ENCODE measurements at regions not wholly inside any gene's neighbourhood (a gene's known extent, or its start where the extent isn't known, plus 50 kb on each side); places are given as distances from the start of the nearest gene placed in this dataset.

DNA sequence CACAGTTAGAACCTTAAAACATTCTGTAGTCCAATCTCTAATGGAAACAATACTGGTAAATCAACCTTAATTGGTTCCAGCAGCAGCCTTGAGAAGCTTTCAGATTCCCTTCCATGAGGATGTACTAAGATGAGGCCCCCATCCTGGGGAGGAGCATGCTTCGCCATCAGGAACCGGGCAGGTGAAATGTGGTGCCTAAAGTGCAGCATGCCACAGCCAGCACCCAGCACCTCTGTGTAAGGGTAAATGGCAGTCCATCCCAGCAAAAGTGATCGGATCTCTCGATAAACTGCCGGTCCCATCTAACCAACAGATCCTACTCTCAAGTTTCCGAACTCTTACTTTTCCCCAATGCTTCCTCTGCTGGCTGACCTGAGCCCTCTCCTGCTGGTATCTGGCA lies 166.3 kb upstream of the PDE10A start:
- peaks cover 2% of the 10 kb centered on the region for H3K4me1 Mint-ChIP-seq
- no peak overlapping the region for H3K4me3 Mint-ChIP-seq
- peaks cover 11% of the 10 kb centered on the region for H3K27me3 Mint-ChIP-seq
- POLR2A ChIA-PET: no interaction called here
- ATAC-seq (ENCODE audit: low read depth) (no peak), DNase-seq (no peak)
- no peaks in the 10 kb centered on the region for H3K36me3 Mint-ChIP-seq
- H3K9me3 Mint-ChIP-seq: no peaks in the 10 kb centered on the region
- H3K27ac Mint-ChIP-seq: no peak overlapping the region

DNA sequence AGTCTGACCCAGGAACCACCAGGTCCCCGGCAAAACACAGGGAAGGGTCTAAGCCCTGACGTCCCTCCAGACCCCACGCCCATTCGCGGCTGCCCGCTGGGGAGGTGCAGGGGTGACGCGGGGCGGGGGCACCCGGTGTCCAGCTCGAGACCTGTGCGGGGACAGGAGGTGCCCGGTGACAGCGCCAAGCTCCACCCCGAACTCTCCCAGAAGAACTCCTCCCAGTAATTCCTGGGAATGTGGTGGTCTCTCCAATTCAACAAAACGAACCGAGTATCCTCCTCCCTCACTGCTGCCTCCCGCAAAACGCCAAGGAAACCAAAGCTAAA lies 164.1 kb upstream of the PDE10A start:
- DNase-seq (no peak), ATAC-seq (ENCODE audit: low read depth) (no peak)
- Mint-ChIP-seq H3K4me1 (peaks cover 2% of the 10 kb centered on the region), H3K4me3 (no peak overlapping the region), H3K27me3 (peaks cover 2% of the 10 kb centered on the region), H3K9me3 (no peaks in the 10 kb centered on the region), H3K36me3 (no peaks in the 10 kb centered on the region), H3K27ac (no peak overlapping the region)
- POLR2A ChIA-PET: no interaction called here

DNA sequence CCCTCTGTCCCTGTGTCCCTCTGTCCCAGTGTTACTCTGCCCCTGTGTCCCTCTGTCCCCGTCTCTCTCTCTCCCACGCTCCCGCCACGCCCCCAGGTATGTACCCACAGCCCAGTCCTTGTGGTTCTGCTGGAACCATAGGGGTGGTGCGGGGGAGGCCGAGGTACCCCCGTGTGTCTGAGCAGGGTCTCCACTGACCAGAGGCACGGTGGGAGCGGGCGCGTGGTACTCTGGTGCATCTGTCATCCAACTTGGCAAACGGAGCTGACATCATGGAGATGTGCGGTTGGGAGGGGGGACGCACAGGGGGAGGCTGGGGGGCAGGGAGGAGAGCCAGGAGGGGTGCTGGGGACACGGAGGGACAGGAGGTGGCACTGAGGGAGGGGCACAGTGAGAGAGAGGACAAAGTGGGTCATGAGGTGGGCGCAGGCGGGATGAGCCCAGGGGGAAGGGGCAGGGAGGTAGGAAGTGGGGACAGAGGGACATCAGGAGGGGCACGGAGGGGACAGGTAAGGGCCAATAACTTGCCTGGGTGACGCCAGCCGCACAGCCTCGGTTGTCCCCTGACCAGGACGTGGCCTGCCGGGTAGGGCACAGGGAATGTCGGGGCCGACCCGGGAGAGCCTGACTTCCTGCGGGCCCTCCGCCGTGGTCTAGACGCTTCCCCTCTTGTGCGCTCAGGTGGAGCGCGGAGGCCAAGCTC lies 163.6 kb upstream of the PDE10A start:
- ATAC-seq (ENCODE audit: low read depth) (no peak), DNase-seq (no peak)
- Mint-ChIP-seq H3K27ac (no peak overlapping the region), H3K4me1 (no peaks in the 10 kb centered on the region), H3K9me3 (no peaks in the 10 kb centered on the region), H3K36me3 (no peaks in the 10 kb centered on the region), H3K4me3 (no peak overlapping the region), H3K27me3 (peaks cover under 1% of the 10 kb centered on the region)
- POLR2A ChIA-PET: no interaction called here

DNA sequence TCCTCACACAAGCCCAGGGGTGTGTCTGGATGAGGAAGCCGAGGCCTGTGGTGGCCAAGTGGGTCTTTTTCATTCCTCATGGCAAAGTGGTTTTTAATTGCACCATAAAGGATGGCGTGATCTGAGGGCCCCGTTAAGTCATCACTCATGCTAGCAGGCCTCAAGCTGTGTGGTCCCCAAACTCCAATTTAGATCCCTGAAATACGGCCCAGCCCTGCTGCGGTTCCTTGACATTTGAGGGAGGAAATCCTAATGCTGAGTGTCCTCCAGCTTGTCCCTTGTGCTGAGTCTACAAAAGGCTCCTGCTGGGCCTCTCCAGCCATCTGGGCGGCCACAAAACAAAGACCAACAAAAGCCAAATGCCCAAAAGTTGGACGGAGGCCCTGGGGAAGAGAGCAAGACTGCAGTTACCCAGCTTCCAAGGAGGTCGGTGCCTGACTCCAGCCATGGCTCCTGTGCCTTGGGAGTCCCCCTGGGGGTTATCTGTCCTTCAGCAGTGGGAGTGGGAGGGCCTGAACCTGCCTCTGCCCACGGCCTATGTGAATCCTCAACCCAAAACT lies 162.3 kb upstream of the PDE10A start:
- POLR2A ChIA-PET: no interaction called here
- H3K36me3 Mint-ChIP-seq: no peaks in the 10 kb centered on the region
- no peak for ATAC-seq (ENCODE audit: low read depth)
- no peak overlapping the region for H3K4me3 Mint-ChIP-seq
- no peak for DNase-seq
- no peak overlapping the region for H3K27ac Mint-ChIP-seq
- H3K9me3 Mint-ChIP-seq: no peaks in the 10 kb centered on the region
- H3K27me3 Mint-ChIP-seq: peaks cover 3% of the 10 kb centered on the region
- H3K4me1 Mint-ChIP-seq: no peaks in the 10 kb centered on the region

DNA sequence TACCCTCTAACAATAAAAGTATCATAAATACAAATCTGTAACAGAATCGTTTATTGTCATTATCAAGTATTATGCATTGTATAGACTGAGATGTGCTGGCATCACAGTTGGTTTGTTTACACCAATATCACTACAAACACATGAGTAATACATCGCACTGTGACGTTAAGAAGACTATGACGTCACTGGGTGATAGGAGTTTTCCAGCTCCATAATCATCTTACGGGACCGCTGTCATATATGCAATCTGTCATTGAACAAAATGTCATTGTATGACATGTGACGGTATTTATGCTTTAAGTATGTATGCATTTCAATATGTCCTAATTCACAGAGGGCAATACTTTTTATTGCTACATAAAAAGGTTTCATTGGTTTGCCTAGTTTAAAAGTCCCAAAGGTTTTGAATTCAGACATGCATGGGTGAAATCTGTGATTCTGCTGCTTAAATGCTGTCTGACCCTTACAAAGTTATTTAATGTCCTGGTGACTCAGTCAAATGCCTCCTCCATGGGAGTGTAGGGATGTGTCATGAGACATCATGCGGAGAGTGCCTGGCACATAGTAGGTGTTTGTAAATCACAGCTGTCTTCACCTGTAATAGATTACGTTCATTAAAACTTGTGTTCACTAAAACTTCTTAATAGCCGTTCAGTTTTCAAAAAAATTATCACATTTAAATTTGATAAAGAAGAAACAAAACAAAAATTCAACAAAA lies 160.7 kb upstream of the PDE10A start:
- no peak for DNase-seq
- H3K4me1 Mint-ChIP-seq: no peaks in the 10 kb centered on the region
- no peak overlapping the region for H3K4me3 Mint-ChIP-seq
- peaks cover 16% of the 10 kb centered on the region for H3K27me3 Mint-ChIP-seq
- no peak overlapping the region for H3K27ac Mint-ChIP-seq
- ATAC-seq (ENCODE audit: low read depth): no peak
- H3K9me3 Mint-ChIP-seq: no peaks in the 10 kb centered on the region
- H3K36me3 Mint-ChIP-seq: no peaks in the 10 kb centered on the region
- POLR2A ChIA-PET: no interaction called here

DNA sequence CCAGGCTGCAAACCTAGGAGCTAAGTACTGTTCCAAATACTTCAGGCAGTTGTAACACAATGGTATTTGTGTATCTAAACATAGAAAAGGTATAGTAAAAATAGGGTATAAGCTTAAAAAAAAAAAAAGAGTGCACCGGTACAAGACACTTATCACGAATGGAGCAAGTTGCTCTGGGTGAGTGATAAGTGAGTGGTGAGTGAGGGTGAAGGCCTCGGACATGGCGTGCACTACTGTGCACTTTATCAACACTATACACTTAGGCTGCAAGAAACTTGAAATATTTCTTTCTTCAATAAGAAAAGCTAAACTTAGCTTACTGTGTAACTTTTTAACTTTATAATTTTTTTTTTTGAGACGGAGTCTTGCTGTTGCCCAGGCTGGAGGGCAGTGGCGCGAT lies 159.5 kb upstream of the PDE10A start:
- POLR2A ChIA-PET: no interaction called here
- no peaks in the 10 kb centered on the region for H3K4me1 Mint-ChIP-seq
- DNase-seq (no peak), ATAC-seq (ENCODE audit: low read depth) (no peak)
- H3K27me3 Mint-ChIP-seq: peaks cover 22% of the 10 kb centered on the region
- H3K36me3 Mint-ChIP-seq: no peaks in the 10 kb centered on the region
- H3K4me3 Mint-ChIP-seq: no peak overlapping the region
- no peak overlapping the region for H3K27ac Mint-ChIP-seq
- no peaks in the 10 kb centered on the region for H3K9me3 Mint-ChIP-seq

DNA sequence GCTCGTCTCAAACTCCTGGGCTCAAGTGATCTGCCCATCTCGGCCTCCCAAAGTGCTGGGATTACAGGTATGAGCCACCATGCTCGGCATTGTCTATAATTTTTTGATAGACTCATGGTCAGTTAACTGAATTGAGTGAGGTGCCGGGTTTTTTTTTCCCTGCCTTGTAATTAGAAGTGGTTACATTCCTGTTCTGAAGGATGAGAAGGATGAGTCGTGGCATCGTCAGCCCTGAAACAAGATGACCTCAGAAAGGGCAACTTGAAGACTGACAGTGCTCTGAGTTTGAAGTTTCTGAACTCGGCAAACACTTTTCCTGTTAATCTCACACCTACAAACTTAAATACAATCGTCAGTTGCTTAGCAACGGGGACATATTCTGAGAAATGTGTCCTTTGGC lies 158.7 kb upstream of the PDE10A start:
- POLR2A ChIA-PET: no interaction called here
- Mint-ChIP-seq H3K4me3 (no peak overlapping the region), H3K36me3 (no peaks in the 10 kb centered on the region), H3K27me3 (peaks cover 22% of the 10 kb centered on the region), H3K9me3 (no peaks in the 10 kb centered on the region), H3K27ac (no peak overlapping the region), H3K4me1 (no peaks in the 10 kb centered on the region)
- ATAC-seq (ENCODE audit: low read depth) (no peak), DNase-seq (no peak)

DNA sequence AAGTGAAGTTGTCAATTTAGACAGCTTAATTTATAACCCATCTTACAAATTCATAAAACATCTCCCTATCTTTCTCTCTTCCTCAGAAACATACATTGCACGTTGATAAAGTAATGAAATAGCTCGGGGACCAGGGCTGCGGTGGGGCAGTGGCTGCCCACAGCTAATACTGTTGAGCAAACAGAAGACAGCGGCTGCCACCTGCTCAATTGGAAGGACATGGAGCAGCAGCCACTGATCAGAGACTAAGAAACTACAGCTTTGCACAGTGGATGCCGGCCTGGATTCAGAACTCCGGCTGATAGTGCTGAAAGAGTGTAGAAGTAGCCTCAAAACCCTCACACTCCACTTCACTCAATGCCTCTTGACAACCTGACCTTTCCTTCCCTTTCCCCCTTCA lies 157.9 kb upstream of the PDE10A start:
- DNase-seq (no peak), ATAC-seq (ENCODE audit: low read depth) (no peak)
- Mint-ChIP-seq H3K27ac (no peak overlapping the region), H3K9me3 (no peaks in the 10 kb centered on the region), H3K27me3 (peaks cover 26% of the 10 kb centered on the region), H3K4me3 (no peak overlapping the region), H3K4me1 (no peaks in the 10 kb centered on the region), H3K36me3 (no peaks in the 10 kb centered on the region)
- POLR2A ChIA-PET: no interaction called here

DNA sequence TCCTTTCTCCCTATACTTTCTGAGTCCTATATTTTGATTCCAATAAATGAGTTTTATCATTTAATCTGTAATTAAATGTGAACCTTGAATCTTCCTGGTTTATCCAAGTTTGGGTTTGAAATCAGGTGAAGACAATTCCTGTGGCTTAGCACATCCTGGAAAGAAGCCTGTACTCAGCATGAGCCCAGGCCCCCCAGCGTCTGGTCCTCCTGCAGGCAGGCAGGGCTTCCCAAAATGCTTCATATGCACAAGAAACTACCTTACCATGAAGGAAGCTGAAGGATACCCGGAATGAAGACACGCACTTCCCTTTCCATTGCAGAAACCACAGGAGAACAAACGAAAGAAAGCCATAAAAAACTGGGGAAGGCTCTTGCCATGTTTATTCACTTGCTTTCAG lies 157.4 kb upstream of the PDE10A start:
- Mint-ChIP-seq H3K27me3 (peaks cover 26% of the 10 kb centered on the region), H3K27ac (no peak overlapping the region), H3K4me1 (no peaks in the 10 kb centered on the region), H3K36me3 (no peaks in the 10 kb centered on the region), H3K9me3 (no peaks in the 10 kb centered on the region), H3K4me3 (no peak overlapping the region)
- POLR2A ChIA-PET: no interaction called here
- DNase-seq (no peak), ATAC-seq (ENCODE audit: low read depth) (no peak)

DNA sequence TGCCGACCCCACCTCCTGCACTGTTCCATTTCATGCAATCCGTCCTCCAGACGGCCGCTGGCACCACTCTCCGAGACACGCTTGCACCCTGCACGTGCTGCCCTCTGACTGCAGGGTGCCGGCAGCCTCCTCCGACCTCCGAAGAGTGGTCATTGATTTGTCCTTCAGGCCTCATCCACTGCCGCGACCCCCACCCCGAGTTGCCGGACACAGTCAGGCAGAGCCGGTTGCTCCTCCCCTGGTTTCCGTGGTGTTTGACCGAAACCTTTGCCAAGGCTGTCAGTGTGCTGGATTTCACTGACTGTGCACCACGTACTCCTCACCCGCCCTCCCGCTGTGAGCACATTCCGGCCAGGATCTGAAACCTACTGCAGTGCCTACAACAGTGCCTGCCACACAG lies 156.4 kb upstream of the PDE10A start:
- H3K27me3 Mint-ChIP-seq: peaks cover 26% of the 10 kb centered on the region
- POLR2A ChIA-PET: no interaction called here

DNA sequence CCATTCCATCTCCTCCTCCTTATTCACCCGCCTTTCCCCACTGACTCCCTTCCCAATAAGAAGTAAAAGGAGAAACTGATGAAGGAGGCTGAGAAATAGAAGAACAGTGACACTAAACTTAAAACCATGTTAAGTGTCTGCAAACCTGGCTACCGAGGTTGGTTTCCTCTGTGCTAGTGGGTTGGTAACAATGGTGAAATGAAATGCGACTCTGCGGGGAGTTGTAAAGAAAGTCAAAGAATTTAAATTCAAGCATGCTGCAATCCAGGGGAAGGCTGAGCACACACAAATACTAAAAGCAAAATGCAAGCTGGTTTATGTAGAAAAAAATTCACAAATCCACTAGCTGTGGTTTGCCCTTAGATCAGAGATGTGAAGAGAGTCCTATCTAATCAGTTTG lies 155.2 kb upstream of the PDE10A start:
- Mint-ChIP-seq H3K4me1 (no peaks in the 10 kb centered on the region), H3K9me3 (no peaks in the 10 kb centered on the region), H3K27me3 (peaks cover 26% of the 10 kb centered on the region), H3K27ac (no peak overlapping the region), H3K36me3 (no peaks in the 10 kb centered on the region), H3K4me3 (no peak overlapping the region)
- DNase-seq: no peak
- no peak for ATAC-seq (ENCODE audit: low read depth)
- POLR2A ChIA-PET: no interaction called here

More for the DNA sequence above, 156.4 kb upstream of the PDE10A start:
- H3K9me3 Mint-ChIP-seq: no peaks in the 10 kb centered on the region
- DNase-seq: no peak
- no peaks in the 10 kb centered on the region for H3K4me1 Mint-ChIP-seq
- no peak overlapping the region for H3K4me3 Mint-ChIP-seq
- H3K36me3 Mint-ChIP-seq: no peaks in the 10 kb centered on the region
- no peak overlapping the region for H3K27ac Mint-ChIP-seq
- no peak for ATAC-seq (ENCODE audit: low read depth)

DNA sequence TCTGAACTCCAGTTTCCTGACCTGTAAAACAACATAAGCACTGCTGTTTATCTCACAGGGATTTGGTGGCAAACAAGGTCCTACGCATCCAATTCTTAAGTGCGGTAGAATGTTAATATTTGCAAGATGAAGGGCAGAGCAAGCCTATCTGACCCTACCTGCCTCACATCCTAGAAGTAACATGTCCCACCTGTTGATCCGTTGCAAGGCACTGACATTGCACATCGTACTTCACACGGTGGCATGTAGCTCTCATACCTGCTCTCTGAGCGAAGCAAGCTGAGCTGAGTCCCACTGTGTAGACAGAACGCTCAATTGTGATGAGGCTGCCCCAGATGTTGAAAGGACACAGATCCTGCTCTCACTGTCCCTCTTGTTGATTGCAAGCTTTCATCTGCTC lies 154.7 kb upstream of the PDE10A start:
- Mint-ChIP-seq H3K27me3 (peaks cover 26% of the 10 kb centered on the region), H3K27ac (no peak overlapping the region), H3K4me1 (no peaks in the 10 kb centered on the region), H3K9me3 (no peaks in the 10 kb centered on the region), H3K4me3 (no peak overlapping the region), H3K36me3 (no peaks in the 10 kb centered on the region)
- DNase-seq (no peak), ATAC-seq (ENCODE audit: low read depth) (no peak)
- POLR2A ChIA-PET: no interaction called here

DNA sequence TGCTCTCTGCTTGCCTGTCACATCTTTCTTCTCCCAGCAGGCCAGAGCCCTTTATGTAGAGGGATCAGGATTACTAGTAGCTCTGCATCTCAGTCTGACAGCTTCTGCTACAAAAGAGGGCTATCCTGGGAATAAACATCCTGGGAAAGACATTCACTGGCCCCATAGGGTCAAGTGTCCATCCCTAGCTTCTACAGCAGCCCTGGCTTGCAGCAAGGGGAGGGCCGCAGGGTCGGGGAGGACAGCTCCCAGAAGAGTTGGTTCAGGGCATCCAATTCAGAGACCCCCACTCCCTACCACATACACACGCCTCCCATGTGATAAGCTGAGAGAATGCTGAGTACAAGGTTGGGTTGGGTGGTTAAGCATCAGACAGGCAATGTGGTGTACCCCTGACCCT lies 154.1 kb upstream of the PDE10A start:
- peaks cover 26% of the 10 kb centered on the region for H3K27me3 Mint-ChIP-seq
- no peaks in the 10 kb centered on the region for H3K9me3 Mint-ChIP-seq
- H3K36me3 Mint-ChIP-seq: no peaks in the 10 kb centered on the region
- DNase-seq: no peak
- no peak overlapping the region for H3K4me3 Mint-ChIP-seq
- no peak overlapping the region for H3K27ac Mint-ChIP-seq
- POLR2A ChIA-PET: no interaction called here
- no peak for ATAC-seq (ENCODE audit: low read depth)
- H3K4me1 Mint-ChIP-seq: no peaks in the 10 kb centered on the region

DNA sequence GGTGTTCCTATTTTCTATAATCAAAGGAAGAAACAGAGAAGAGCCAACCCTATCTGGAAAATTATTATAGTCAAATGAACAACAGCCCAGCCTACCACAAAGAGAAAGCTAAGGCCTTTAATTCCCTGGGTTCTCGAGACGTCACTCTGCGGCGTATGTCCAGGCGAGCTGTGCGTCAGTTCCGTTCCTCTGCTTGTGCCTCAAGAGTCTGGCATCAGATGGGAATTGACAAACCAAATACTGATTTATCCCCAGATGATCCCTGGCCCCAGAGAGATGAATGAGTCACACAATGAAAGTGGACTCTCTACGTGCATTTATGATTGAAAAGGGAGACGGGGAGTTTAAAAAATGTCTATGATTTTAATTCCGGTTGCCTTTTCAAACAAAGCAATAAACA lies 151.6 kb upstream of the PDE10A start:
- no peaks in the 10 kb centered on the region for H3K4me1 Mint-ChIP-seq
- POLR2A ChIA-PET: no interaction called here
- H3K27me3 Mint-ChIP-seq: peaks cover 18% of the 10 kb centered on the region
- DNase-seq (no peak), ATAC-seq (ENCODE audit: low read depth) (no peak)
- no peak overlapping the region for H3K27ac Mint-ChIP-seq
- H3K36me3 Mint-ChIP-seq: no peaks in the 10 kb centered on the region
- H3K4me3 Mint-ChIP-seq: no peak overlapping the region
- peaks cover 2% of the 10 kb centered on the region for H3K9me3 Mint-ChIP-seq

Measured in activated naive CD8-positive, alpha-beta T cell treated with anti-CD3 and anti-CD28 coated beads, Interleukin-2, amount 10 ng/mL, durations not matched to agents 7 days and 5 days (primary cell).